SK-N-MC (cell line): ENCODE measurements at regions not wholly inside any gene's neighbourhood (a gene's known extent, or its start where the extent isn't known, plus 50 kb on each side); places are given as distances from the start of the nearest gene placed in this dataset.

Experiments
- EZH2 ChIP-seq: fragments of 200-600 bp; sonication (generic); IDR thresholded peaks from one replicate; pipeline ENCODE4 v1.6.1; 2017; ENCODE audit warnings: antibody characterized with exemption
- FOXP2 ChIP-seq: optimal IDR thresholded peaks from 2 replicates; pipeline ENCODE3; 2011; ENCODE audit warnings: mild to moderate bottlenecking, moderate library complexity; ENCODE audit not compliant: insufficient read depth; ENCODE audit errors: extremely low read length, control extremely low read depth
- POLR2AphosphoS5 ChIP-seq: IDR thresholded peaks from 2 replicates; pipeline ENCODE4 v1.6.1; 2012; ENCODE audit warnings: mild to moderate bottlenecking, low read depth, low read length, borderline replicate concordance

DNA sequence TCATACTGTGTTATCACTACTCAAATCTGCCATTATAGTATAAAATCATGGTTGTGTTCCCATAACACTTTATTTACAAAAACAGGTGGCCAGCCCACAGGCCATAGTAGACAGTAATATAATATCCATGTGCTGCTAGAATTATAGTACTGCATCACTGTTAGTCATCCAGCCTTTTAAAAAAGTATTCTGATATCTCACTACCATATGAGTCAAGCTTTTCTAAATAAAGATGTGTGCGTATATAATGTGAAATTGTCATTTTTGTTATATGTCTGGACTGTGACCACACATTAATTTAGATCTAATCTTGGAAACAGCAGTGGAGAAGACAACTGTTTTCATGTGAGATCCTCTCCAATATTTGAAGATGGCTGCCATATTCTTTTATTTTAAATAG, 1049.1 kb upstream of the GOT2 start:
- TF ChIP-seq EZH2, result no peak
- TF ChIP-seq POLR2AphosphoS5, result no peak
- TF ChIP-seq FOXP2, result no peak
